ENCODE measurements at regions not wholly inside any gene's neighbourhood (a gene's known extent, or its start where the extent isn't known, plus 50 kb on each side); places are given as distances from the start of the nearest gene placed in this dataset.

DNA sequence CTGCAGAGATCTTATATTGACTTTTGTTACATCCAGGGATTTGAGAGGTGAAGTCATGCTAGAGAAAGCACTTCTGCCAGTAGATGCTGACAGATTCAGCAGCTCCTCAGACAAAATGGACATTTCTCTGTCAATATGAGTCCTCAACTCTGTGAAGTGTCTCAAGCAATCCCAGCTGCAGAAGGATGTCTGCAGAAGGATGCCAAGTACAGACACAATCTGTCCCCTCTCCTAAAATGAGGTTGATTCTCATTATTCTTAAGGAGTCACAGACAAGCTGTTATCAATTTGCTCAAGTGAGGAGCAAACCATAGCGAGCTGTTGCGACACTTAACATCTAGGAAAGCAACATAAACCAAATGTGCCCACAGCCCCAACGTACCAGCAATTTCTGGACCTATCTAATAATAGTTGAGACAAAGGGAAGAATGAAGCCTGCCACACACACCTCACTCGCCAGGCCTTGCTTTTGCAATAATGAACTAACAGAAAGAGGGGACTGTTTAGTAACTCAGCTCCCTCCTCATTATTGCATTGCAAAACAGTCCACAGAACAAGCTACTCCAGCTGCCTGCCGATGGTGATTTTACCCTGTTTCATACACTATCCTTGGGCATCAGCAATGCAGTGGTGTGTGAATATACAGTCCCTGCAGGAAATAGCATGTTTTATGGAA lies 364.2 kb upstream of the PDE4D start:
- Mint-ChIP-seq H3K4me1 (ENCODE audit: low read depth) (no peaks in the 10 kb centered on the region), H3K36me3 (ENCODE audit: insufficient read depth in 2 of 2) (no peaks in the 10 kb centered on the region), H3K27ac (no peak overlapping the region), H3K9me3 (peaks cover 0 to 2% of the 10 kb centered on the region in 2 donors), H3K27me3 (ENCODE audit: low read depth) (no peaks in the 10 kb centered on the region), H3K4me3 (no peak overlapping the region)
- no peak for ATAC-seq (replicated peaks in 1 of 2)
- no peak for DNase-seq

DNA sequence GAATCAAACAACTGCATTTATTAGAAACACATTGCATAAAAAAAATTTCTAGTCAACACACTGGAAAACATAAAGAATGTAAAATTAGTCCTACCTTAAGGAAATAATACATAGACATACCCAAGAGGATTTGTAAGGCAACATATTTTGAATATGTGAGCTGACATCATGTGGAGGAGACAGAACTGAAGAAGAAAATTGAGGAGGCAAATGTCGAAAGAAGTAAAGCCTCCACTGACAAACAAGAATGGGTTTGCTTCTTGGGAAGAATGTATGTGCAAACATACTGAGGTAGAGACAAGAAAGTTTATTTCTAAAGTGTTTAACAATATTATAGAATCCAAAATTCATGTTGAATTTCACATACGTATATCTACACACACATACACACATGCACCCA lies 363.0 kb upstream of the PDE4D start:
- no peak overlapping the region for H3K27ac Mint-ChIP-seq
- no peaks in the 10 kb centered on the region for H3K4me1 Mint-ChIP-seq (ENCODE audit: low read depth)
- H3K9me3 Mint-ChIP-seq: peaks cover 0 to 2% of the 10 kb centered on the region in 2 donors
- DNase-seq (no peak), ATAC-seq (replicated peaks in 1 of 2) (no peak)
- H3K36me3 Mint-ChIP-seq (ENCODE audit: insufficient read depth in 2 of 2): no peaks in the 10 kb centered on the region
- H3K4me3 Mint-ChIP-seq: no peak overlapping the region
- no peaks in the 10 kb centered on the region for H3K27me3 Mint-ChIP-seq (ENCODE audit: low read depth)

DNA sequence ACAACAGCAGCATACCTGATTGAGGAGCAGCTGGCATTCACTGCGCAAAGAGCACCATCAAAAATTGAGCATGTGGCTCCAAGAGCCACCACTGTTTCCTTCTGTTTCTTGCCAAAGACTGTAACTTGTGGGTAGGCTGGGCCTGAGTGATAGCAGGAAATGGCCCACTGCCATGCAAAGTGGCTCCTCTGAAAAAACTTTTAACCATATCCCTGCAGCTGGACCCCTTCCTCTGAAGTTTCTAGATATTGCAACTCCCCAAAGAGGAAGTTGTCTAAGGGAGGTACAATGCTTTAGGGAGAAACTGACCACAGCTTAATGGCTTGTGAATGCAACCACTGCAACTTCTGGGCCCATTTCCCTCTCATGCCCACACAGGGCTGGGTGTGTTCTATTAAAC lies 355.4 kb upstream of the PDE4D start:
- Mint-ChIP-seq H3K4me3 (no peak overlapping the region), H3K36me3 (ENCODE audit: insufficient read depth in 2 of 2) (no peaks in the 10 kb centered on the region), H3K4me1 (ENCODE audit: low read depth) (no peaks in the 10 kb centered on the region), H3K27me3 (ENCODE audit: low read depth) (no peaks in the 10 kb centered on the region), H3K27ac (no peak overlapping the region), H3K9me3 (peaks cover 0 to 1% of the 10 kb centered on the region in 2 donors)
- DNase-seq (no peak), ATAC-seq (replicated peaks in 1 of 2) (no peak)

DNA sequence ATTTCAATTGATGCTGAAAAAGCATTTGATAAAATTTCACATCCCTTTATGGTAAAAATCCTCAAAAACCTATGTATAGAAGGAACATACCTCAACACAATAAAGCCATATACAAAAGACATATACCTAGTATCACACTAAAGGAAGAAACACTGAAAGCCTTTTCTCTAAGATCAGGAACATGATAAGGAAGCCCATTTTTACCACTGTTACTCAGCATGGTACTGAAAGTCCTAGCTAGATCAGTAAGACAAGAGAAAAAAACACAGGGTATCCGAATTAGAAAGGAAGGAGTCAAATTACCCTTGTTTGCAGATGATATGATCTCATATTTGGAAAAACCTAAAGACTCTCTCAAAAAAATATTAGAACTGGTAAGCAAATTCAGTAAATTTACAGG lies 350.2 kb upstream of the PDE4D start:
- ATAC-seq (replicated peaks in 1 of 2): no peak
- Mint-ChIP-seq H3K9me3 (peaks cover 3 to 4% of the 10 kb centered on the region in 2 donors), H3K36me3 (ENCODE audit: insufficient read depth in 2 of 2) (no peaks in the 10 kb centered on the region), H3K27me3 (ENCODE audit: low read depth) (no peaks in the 10 kb centered on the region), H3K27ac (no peak overlapping the region), H3K4me3 (no peak overlapping the region), H3K4me1 (ENCODE audit: low read depth) (no peaks in the 10 kb centered on the region)
- DNase-seq: no peak

DNA sequence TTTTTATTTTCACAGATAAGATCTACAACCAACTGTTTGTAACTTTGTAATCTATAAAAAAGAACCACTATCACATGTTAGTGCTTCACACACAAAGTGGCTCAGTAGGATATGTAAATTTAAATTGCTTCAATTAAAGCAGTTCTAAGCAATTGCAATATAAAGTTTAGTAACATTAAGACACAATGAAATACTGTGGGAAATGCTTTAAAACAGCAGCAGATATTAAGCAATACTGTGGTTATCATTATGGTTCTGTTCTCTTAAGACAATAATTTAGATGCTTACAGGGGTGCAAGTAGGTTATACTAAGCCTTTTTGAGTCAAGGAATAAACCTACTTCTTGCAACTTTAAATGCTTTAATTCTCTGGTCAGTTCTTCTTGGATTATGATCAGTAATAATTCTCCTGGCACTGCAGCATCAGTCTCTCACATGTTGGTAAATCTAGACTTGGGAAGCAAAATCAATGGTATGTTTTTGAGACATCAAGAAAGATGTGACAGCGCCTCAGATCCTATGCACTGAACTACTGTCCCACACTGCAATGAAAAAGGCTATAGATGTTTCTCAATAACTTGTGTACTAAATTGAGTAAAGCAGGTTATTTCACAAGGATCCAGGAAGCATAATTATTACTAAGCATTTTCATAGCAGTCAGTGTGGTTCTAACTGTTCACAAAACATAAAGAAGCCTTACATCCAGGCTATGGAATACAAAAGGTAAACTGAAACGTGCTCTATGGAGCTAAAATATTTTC lies 338.7 kb upstream of the PDE4D start:
- H3K36me3 Mint-ChIP-seq (ENCODE audit: insufficient read depth in 2 of 2): no peaks in the 10 kb centered on the region
- ATAC-seq (replicated peaks in 1 of 2) (no peak), DNase-seq (no peak)
- no peak overlapping the region for H3K4me3 Mint-ChIP-seq
- peaks cover 2% of the 10 kb centered on the region in 2 donors for H3K9me3 Mint-ChIP-seq
- H3K4me1 Mint-ChIP-seq (ENCODE audit: low read depth): no peaks in the 10 kb centered on the region
- H3K27me3 Mint-ChIP-seq (ENCODE audit: low read depth): no peaks in the 10 kb centered on the region
- no peak overlapping the region for H3K27ac Mint-ChIP-seq

DNA sequence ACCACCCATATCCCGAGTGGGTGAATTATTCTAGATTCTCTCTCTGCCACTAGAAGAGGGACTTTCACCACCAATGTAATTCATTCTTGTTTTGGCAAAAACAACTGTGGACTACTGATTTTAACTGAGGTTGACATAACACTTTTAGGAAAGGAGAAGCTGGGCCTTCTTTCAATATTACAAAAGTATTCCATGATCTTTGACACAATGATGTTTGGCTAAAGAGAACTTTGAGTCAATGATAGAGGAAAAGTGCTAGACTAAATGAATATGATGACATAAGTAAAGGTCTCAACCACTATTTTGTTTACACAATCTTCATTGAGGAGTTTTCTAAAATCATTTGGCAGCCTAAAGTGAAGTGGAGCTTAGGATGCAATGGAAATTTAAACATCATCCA lies 336.9 kb upstream of the PDE4D start:
- Mint-ChIP-seq H3K27me3 (ENCODE audit: low read depth) (no peaks in the 10 kb centered on the region), H3K36me3 (ENCODE audit: insufficient read depth in 2 of 2) (no peaks in the 10 kb centered on the region), H3K27ac (no peak overlapping the region), H3K9me3 (peaks cover 0 to 2% of the 10 kb centered on the region in 2 donors), H3K4me3 (no peak overlapping the region), H3K4me1 (ENCODE audit: low read depth) (no peaks in the 10 kb centered on the region)
- DNase-seq (no peak), ATAC-seq (replicated peaks in 1 of 2) (no peak)

DNA sequence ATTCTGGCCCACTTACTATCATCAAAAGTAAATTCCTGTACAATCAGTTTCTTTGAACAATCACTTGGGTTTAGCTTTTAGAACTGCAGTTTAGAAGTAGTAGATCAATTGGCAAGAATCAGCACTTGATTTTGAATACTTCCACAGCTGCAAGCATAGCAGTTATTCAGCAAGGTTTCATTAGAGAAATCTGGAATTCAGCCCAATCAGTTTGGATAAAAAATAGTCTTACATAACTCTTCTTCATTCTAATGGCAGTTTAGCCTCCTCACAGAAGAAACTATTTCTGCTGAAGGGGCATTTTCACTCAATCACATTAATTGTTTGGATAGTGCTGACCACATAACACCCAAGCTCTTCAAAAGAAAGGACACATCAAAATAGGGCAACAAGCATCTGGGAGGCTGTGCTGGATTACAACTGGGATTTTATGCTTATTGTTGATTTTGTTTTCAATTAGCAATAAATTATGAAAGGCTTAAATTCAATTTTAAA lies 336.2 kb upstream of the PDE4D start:
- DNase-seq: no peak
- no peak overlapping the region for H3K4me3 Mint-ChIP-seq
- H3K9me3 Mint-ChIP-seq: peaks cover 0 to 2% of the 10 kb centered on the region in 2 donors
- ATAC-seq (replicated peaks in 1 of 2): no peak
- H3K27ac Mint-ChIP-seq: no peak overlapping the region
- no peaks in the 10 kb centered on the region for H3K36me3 Mint-ChIP-seq (ENCODE audit: insufficient read depth in 2 of 2)
- no peaks in the 10 kb centered on the region for H3K27me3 Mint-ChIP-seq (ENCODE audit: low read depth)
- no peaks in the 10 kb centered on the region for H3K4me1 Mint-ChIP-seq (ENCODE audit: low read depth)

DNA sequence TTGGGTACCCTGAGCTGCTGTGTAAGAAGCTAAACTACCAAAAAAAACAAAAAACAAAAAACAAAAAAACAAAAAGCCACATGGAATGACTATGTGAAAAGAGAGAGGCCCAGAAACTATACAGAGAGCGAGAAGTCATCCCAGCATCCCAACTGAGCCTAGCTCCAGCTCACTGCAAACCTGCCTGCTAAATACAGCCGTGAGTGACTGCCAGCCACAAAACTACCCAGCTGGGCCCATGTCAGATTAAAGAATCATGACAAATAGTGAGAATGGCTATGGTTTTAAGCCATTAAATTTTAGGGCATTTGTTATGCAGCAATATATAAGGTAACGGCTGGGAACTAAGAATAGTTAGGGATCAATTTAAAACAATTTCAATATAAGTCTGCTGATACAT lies 335.1 kb upstream of the PDE4D start:
- Mint-ChIP-seq H3K27me3 (ENCODE audit: low read depth) (no peaks in the 10 kb centered on the region), H3K4me3 (no peak overlapping the region), H3K36me3 (ENCODE audit: insufficient read depth in 2 of 2) (no peaks in the 10 kb centered on the region), H3K4me1 (ENCODE audit: low read depth) (no peaks in the 10 kb centered on the region), H3K27ac (no peak overlapping the region), H3K9me3 (peaks cover 0 to 2% of the 10 kb centered on the region in 2 donors)
- DNase-seq: no peak
- no peak for ATAC-seq (replicated peaks in 1 of 2)

DNA sequence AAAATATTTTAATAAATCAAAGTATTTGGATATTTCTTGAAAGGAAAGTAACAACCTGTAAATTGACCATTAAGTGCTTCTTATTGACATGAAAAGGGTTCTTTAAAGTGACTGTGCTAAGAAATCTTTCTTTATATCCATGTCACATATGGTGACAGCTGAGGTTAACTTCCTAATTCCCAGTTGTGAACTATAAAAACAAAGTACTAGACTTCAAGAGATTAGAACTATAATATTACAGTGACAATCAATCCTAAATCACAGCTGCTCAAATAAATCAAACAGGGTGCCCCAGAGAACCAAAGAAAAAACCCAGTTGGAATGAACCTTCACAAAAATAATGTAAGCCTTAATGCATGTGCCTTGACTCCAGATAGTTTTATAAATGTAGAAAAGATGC lies 332.6 kb upstream of the PDE4D start:
- ATAC-seq (replicated peaks in 1 of 2) (no peak), DNase-seq (no peak)
- no peak overlapping the region for H3K27ac Mint-ChIP-seq
- no peaks in the 10 kb centered on the region for H3K27me3 Mint-ChIP-seq (ENCODE audit: low read depth)
- H3K4me1 Mint-ChIP-seq (ENCODE audit: low read depth): no peaks in the 10 kb centered on the region
- H3K4me3 Mint-ChIP-seq: no peak overlapping the region
- H3K9me3 Mint-ChIP-seq: peaks cover 0 to 2% of the 10 kb centered on the region in 2 donors
- no peaks in the 10 kb centered on the region for H3K36me3 Mint-ChIP-seq (ENCODE audit: insufficient read depth in 2 of 2)

DNA sequence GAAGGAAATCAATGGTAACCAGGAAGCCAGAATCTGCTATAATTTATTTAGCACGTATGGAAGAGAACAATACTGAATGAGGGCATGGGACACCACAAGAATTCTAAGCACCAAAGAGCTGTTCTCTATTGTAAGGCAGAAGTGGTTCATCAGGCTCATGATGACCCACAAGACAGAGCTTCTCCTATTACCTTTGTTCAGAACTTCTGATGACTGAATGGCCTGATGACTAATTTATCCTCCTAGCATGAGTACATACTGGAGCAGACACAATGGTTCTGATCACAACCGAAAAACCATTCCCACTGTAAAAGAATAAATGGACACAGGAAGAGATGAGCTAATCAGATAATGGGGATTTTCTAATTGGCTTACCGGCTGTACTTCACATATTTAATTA lies 329.8 kb upstream of the PDE4D start:
- Mint-ChIP-seq H3K27me3 (ENCODE audit: low read depth) (no peaks in the 10 kb centered on the region), H3K27ac (no peak overlapping the region), H3K9me3 (peaks cover 0 to 2% of the 10 kb centered on the region in 2 donors), H3K36me3 (ENCODE audit: insufficient read depth in 2 of 2) (no peaks in the 10 kb centered on the region), H3K4me3 (no peak overlapping the region), H3K4me1 (ENCODE audit: low read depth) (no peaks in the 10 kb centered on the region)
- no peak for ATAC-seq (replicated peaks in 1 of 2)
- DNase-seq: no peak

DNA sequence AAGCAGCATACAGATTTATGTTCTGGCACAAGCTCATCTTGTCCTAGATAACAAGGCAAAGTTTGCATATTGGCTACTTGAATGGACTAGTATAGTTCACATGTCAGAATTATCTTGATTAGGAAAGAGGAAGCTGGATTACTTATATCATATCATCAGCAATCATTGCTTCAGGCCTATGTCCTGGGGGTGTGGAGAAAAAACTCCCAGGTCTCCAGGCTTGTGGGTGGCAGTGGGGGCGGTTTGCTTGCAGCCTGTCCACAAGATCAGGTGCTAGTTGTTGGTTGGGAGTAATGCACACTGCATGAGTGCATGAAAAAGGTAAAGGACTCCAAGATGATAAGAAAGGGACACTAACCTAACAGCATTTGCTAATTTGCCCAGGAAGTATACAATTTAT lies 326.4 kb upstream of the PDE4D start:
- Mint-ChIP-seq H3K4me3 (no peak overlapping the region), H3K27me3 (ENCODE audit: low read depth) (no peaks in the 10 kb centered on the region), H3K36me3 (ENCODE audit: insufficient read depth in 2 of 2) (no peaks in the 10 kb centered on the region), H3K9me3 (no peaks in the 10 kb centered on the region), H3K4me1 (ENCODE audit: low read depth) (no peaks in the 10 kb centered on the region), H3K27ac (no peak overlapping the region)
- ATAC-seq (replicated peaks in 1 of 2): no peak
- no peak for DNase-seq

DNA sequence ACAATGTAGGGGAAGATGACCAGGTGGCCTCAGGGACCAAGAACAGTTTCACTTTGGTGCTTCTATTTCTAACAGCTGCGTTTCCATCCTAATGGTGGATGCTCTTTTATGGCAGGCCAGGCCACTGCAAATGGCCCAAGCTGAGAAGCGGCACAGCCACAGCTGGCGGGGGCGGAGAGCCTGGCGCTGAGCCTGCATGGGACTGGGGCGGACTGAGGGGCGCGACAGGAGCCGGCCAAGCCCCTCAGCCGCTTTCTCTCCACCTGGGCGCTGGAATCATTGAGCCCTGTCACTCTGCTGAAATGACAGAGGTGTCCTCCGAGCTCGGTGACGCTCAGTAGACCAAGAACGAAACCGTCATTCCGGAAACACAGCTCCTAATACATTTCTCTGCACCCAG lies 317.3 kb upstream of the PDE4D start:
- Mint-ChIP-seq H3K4me1 (ENCODE audit: low read depth) (no peaks in the 10 kb centered on the region), H3K27me3 (ENCODE audit: low read depth) (no peaks in the 10 kb centered on the region), H3K36me3 (ENCODE audit: insufficient read depth in 2 of 2) (no peaks in the 10 kb centered on the region), H3K27ac (no peak overlapping the region), H3K4me3 (no peak overlapping the region), H3K9me3 (peaks cover 1 to 6% of the 10 kb centered on the region in 2 donors)
- ATAC-seq (replicated peaks in 1 of 2) (no peak), DNase-seq (no peak)

DNA sequence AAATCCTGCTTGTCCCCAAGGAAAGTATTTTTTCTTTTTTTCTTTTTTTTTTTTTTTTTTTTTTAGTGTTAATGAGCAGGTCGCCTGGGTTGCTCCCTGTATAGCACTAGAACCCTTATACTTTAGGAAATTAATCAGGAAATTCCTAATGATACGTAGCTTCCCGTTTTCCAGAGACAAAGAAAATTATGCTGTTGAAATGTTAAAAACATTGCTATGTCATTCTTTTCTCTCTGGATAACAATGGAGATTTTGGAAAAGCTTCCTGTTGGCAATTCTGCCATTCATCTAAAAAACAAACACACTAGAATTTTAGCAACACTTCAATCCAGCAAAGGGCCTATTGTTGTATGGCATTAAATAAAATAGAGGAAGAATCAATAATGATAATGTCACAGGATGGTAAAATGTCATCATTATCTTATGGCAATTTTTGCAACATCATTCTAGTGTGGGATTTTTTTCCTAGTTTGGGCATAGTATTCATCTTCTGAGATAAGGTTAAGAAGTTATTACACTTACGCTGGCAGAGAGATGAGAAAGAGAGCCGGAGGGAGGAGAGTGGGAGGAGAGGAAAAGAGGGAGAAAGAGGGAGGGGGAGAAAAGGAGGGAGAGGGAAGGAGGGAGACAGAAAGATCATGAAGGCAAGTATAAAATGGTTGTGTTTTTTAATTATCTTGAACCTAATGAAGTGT lies 315.8 kb upstream of the PDE4D start:
- H3K9me3 Mint-ChIP-seq: peaks cover 1 to 8% of the 10 kb centered on the region in 2 donors
- no peak overlapping the region for H3K27ac Mint-ChIP-seq
- DNase-seq: no peak
- H3K4me1 Mint-ChIP-seq (ENCODE audit: low read depth): no peaks in the 10 kb centered on the region
- H3K27me3 Mint-ChIP-seq (ENCODE audit: low read depth): no peaks in the 10 kb centered on the region
- ATAC-seq (replicated peaks in 1 of 2): no peak
- H3K4me3 Mint-ChIP-seq: no peak overlapping the region
- H3K36me3 Mint-ChIP-seq (ENCODE audit: insufficient read depth in 2 of 2): no peaks in the 10 kb centered on the region

Measured in activated T-cell treated with anti-CD3 and anti-CD28 coated beads, Interleukin-2, amount 50 U/mL, for 72 hours (primary cell).